Caco-2 (cell line): ENCODE measurements at regions not wholly inside any gene's neighbourhood (a gene's known extent, or its start where the extent isn't known, plus 50 kb on each side); places are given as distances from the start of the nearest gene placed in this dataset.
A peak's percentile ranks its signal among the peaks of the same experiment; 100 is the strongest.

ENCODE experiments used
- BruUV-seq: library from RNA; stranded (reverse); fragments of 400-500 nt; replicated peaks from 2 replicates; lab custom pipeline; 2021; lab: Mats Ljungman, UMichigan
- CTCF ChIA-PET: fragments of 300-600 bp; sonication (Branson Sonifier 250); formaldehyde crosslinking; loops from one replicate; lab custom pipeline; 2022; ENCODE audit warnings: antibody characterized with exemption; lab: Charles Lee
- POLR2A ChIA-PET: fragments of 300-600 bp; sonication (Branson Sonifier 250); formaldehyde crosslinking; loops from one replicate; lab custom pipeline; 2022; ENCODE audit warnings: antibody characterized with exemption; lab: Charles Lee
- DNase-seq, 2 experiments: peaks; one replicate each; pipeline versions ENCODE4 v3.0.0 to v3.0.0-alpha.2; 2020 to 2022
- H3K27me3 ChIP-seq: replicated peaks from 2 replicates; pipeline ENCODE4 v1.6.0; 2011; ENCODE audit warnings: low read length; ENCODE audit not compliant: control insufficient read depth, insufficient read depth
- H3K36me3 ChIP-seq: 2 replicates; pipeline ENCODE4 v1.5.1; 2011; ENCODE audit warnings: low read length; ENCODE audit not compliant: control insufficient read depth, insufficient read depth
- H3K4me1 ChIP-seq: fragments of 250-450 bp; sonication (Bioruptor Pico); 2 replicates; pipeline ENCODE4 v1.5.1; 2020; ENCODE audit warnings: mild to moderate bottlenecking
- H3K4me3 ChIP-seq: 2 replicates; pipeline ENCODE4 v1.5.1; 2011; ENCODE audit warnings: low read depth, mild to moderate bottlenecking, control low read depth, low read length
- H3K9me3 ChIP-seq: fragments of 250-450 bp; sonication (Bioruptor Pico); 2 replicates; pipeline ENCODE4 v1.5.1; 2020; ENCODE audit warnings: mild to moderate bottlenecking, moderate library complexity
- H3K27ac Mint-ChIP-seq: one replicate; pipeline ENCODE4 v1.8.0; 2022; ENCODE audit warnings: mixed read lengths; ENCODE audit not compliant: unreplicated experiment
- H3K27me3 Mint-ChIP-seq: one replicate; pipeline ENCODE4 v1.8.0; 2022; ENCODE audit warnings: mixed read lengths; ENCODE audit not compliant: insufficient read depth, unreplicated experiment
- H3K36me3 Mint-ChIP-seq: one replicate; pipeline ENCODE4 v1.8.0; 2022; ENCODE audit warnings: mild to moderate bottlenecking, mixed read lengths; ENCODE audit not compliant: insufficient read depth, unreplicated experiment
- H3K4me1 Mint-ChIP-seq: one replicate; pipeline ENCODE4 v1.8.0; 2022; ENCODE audit warnings: low read depth, mixed read lengths; ENCODE audit not compliant: unreplicated experiment
- H3K4me3 Mint-ChIP-seq: one replicate; pipeline ENCODE4 v1.8.0; 2022; ENCODE audit warnings: mild to moderate bottlenecking, moderate library complexity, mixed read lengths; ENCODE audit not compliant: unreplicated experiment
- H3K9me3 Mint-ChIP-seq: one replicate; pipeline ENCODE4 v1.8.0; 2022; ENCODE audit warnings: mixed read lengths; ENCODE audit not compliant: unreplicated experiment
- CTCF ChIP-seq, 2 experiments: fragments of 200-600 bp in 1 of 2; IDR thresholded peaks; 1 replicate in 1 of 2; 2 replicates in 1 of 2; pipeline versions ENCODE4 v1.5.1 to v1.8.0; 2011 to 2022; ENCODE audit warnings: antibody characterized with exemption in 1 of 2, control low read depth in 1 of 2, inconsistent platforms in 1 of 2, low read depth in 1 of 2, low read length in 1 of 2, mild to moderate bottlenecking in 1 of 2, moderate library complexity in 1 of 2; ENCODE audit not compliant: insufficient read depth in 1 of 2, severe bottlenecking in 1 of 2, unreplicated experiment in 1 of 2
- intact Hi-C: fragments of 100-400 bp; cut with micrococcal nuclease; formaldehyde crosslinking; loops from one replicate; pipeline ENCODE4 v1.10.0; 2022; ENCODE audit not compliant: unreplicated experiment

DNA sequence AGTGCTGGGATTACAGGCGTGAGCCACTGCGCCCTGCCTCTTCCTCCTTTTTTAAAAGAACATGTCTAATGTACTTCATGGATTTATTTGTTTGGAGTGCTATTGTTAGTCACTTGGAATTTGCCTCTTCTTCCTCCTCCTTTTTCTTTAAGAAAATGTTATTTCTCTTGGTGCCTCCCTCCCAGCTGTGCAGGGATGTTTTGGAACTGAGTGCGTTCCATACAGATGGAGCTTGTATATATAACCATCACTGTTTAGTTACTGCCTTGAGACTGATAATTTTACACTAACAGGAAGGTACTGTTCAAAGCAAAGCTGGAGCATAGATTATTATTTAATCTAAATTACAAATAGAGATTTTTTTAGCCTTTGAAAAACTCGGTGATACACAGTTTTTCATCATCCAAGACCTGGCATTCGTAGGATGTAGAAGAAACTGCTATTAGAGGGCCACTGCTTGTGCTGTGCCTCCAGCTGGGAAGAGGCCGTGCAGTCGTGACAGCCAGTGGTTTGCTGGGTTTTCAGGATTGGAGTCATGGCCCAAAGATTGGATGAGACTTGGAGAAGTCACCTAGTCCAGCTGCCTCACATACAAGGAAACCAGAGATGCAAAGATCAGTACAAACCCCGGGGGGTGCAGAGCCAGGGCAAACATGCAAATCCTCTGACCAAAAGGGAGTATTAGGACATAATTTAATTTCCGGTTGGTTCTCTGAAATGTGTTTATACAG lies 123.1 kb downstream of the PLEKHG1 start:
- Mint-ChIP-seq H3K4me1 (peaks cover 33% of the 10 kb centered on the region), H3K36me3 (peaks cover 24% of the 10 kb centered on the region)
- no peak for TF ChIP-seq CTCF (IDR thresholded peaks at IDR 0.05; ENCODE audit: insufficient read depth in 1 of 2, low read depth in 1 of 2, low read length in 1 of 2, severe bottlenecking in 1 of 2, unreplicated experiment in 1 of 2)

DNA sequence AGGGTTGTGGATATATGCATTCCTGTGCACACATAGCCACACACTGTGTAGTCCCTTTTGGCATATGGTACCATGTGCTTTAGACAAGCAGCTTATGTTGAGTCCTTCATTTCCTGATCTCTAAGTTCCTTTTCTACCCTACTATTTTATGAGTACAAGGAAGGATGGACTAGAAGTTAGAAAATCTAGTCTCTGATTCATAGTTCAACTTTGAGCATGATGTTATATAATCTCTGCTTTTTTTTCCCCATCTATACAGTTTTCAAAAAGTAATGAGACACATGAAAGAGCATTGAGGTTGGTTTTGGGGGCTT lies 123.6 kb downstream of the PLEKHG1 start:
- H3K27ac Mint-ChIP-seq = no peak overlapping the region
- Histone ChIP-seq H3K27me3 (no peaks in the 10 kb centered on the region), H3K4me3 (no peak overlapping the region), H3K36me3 (no peaks in the 10 kb centered on the region), H3K4me1 (peaks cover 27% of the 10 kb centered on the region), H3K9me3 (no peaks in the 10 kb centered on the region)
- BruUV-seq = no TSS peak
- DNase-seq = no peak
- no peak for TF ChIP-seq CTCF (IDR thresholded peaks at IDR 0.05; ENCODE audit: insufficient read depth in 1 of 2, low read depth in 1 of 2, low read length in 1 of 2, severe bottlenecking in 1 of 2, unreplicated experiment in 1 of 2)
- peaks cover 33% of the 10 kb centered on the region for H3K4me1 Mint-ChIP-seq
- H3K4me3 Mint-ChIP-seq = no peak overlapping the region
- no peaks in the 10 kb centered on the region for H3K9me3 Mint-ChIP-seq
- ChIA-PET POLR2A (no interaction called here), CTCF (no interaction called here)
- peaks cover 24% of the 10 kb centered on the region for H3K36me3 Mint-ChIP-seq
- intact Hi-C loops = no loop called here
- H3K27me3 Mint-ChIP-seq = no peaks in the 10 kb centered on the region

More for the DNA sequence above, 123.1 kb downstream of the PLEKHG1 start:
- DNase-seq = no peak
- BruUV-seq = no TSS peak
- Mint-ChIP-seq H3K27me3 (no peaks in the 10 kb centered on the region), H3K9me3 (no peaks in the 10 kb centered on the region), H3K4me3 (peak overlapping the region; percentile 34), H3K27ac (no peak overlapping the region)
- ChIA-PET POLR2A (no interaction called here), CTCF (no interaction called here)
- no peaks in the 10 kb centered on the region for H3K36me3 ChIP-seq
- intact Hi-C loops = no loop called here
- no peaks in the 10 kb centered on the region for H3K9me3 ChIP-seq
- no peaks in the 10 kb centered on the region for H3K27me3 ChIP-seq
- no peak overlapping the region for H3K4me3 ChIP-seq
- peaks cover 27% of the 10 kb centered on the region for H3K4me1 ChIP-seq

- intact Hi-C loops = no loop called here
- no peaks in the 10 kb centered on the region for H3K9me3 Mint-ChIP-seq
- H3K27me3 Mint-ChIP-seq = no peaks in the 10 kb centered on the region
- no peak overlapping the region for H3K4me3 ChIP-seq
- H3K27me3 ChIP-seq = no peaks in the 10 kb centered on the region
- BruUV-seq = no TSS peak
- no peak for DNase-seq
- H3K4me1 ChIP-seq = peaks cover 27% of the 10 kb centered on the region
- no peaks in the 10 kb centered on the region for H3K36me3 ChIP-seq
- CTCF ChIA-PET = no interaction called here
- no peak overlapping the region for H3K4me3 Mint-ChIP-seq
- POLR2A ChIA-PET = no interaction called here
- H3K4me1 Mint-ChIP-seq = peaks cover 27% of the 10 kb centered on the region
- no peaks in the 10 kb centered on the region for H3K9me3 ChIP-seq
- H3K36me3 Mint-ChIP-seq = peaks cover 24% of the 10 kb centered on the region
- H3K27ac Mint-ChIP-seq = no peak overlapping the region
- no peak for TF ChIP-seq CTCF (IDR thresholded peaks at IDR 0.05; ENCODE audit: insufficient read depth in 1 of 2, low read depth in 1 of 2, low read length in 1 of 2, severe bottlenecking in 1 of 2, unreplicated experiment in 1 of 2)
Measured at GRCh38 chr6:150723857-150724256, 124.2 kb downstream of the PLEKHG1 start.
